ENCODE measurements at regions not wholly inside any gene's neighbourhood (a gene's known extent, or its start where the extent isn't known, plus 50 kb on each side); places are given as distances from the start of the nearest gene placed in this dataset.

GRCh38 chr3:23663246-23663645 is 142.5 kb upstream of the UBE2E1 start:
- Histone ChIP-seq H3K4me1 (ENCODE audit: insufficient read depth, low read length, poor library complexity, severe bottlenecking) (peaks cover 12% of the 10 kb centered on the region), H2AFZ (ENCODE audit: low read length) (no peak overlapping the region), H3K27me3 (ENCODE audit: insufficient read depth, low read length, poor library complexity, severe bottlenecking) (no peaks in the 10 kb centered on the region)

DNA sequence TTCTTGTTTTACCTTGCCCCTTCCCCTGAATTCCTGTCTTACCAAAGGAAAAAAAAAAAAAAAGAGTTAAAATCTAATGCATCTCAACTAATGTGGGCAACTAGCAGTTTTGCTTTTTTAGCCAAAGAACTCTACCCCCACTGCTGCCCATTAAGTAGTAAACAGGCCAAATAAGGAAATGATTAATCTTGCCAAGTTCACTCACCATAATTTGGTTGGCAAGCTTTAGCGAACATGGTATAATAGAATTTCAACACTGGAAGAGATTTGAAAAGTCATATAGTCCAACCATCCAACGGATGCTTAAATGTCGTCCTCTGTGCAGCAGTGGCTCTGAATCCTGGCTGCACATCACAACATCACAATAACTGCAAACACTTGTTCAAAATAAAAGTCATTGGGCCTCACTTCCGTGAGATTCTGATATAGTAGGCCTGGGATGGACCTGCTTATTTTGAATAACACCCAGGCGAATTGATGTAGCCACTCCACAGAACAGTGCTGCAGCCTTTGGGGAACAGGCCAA is 142.0 kb upstream of the UBE2E1 start:
- H3K9me2 ChIP-seq (replicated peaks; ENCODE audit: low read depth, low read length) = no peaks in the 10 kb centered on the region
- peaks cover 12% of the 10 kb centered on the region for H3K4me1 ChIP-seq (ENCODE audit: insufficient read depth, low read length, poor library complexity, severe bottlenecking)
- no peaks in the 10 kb centered on the region for H3K27me3 ChIP-seq (ENCODE audit: insufficient read depth, low read length, poor library complexity, severe bottlenecking)
- no peaks in the 10 kb centered on the region for H3F3A ChIP-seq (ENCODE audit: low read depth)
- H3K9me3 ChIP-seq (ENCODE audit: insufficient read depth, low read depth, low read length) = no peaks in the 10 kb centered on the region
- no peak overlapping the region for H3K4me3 ChIP-seq (ENCODE audit: low read length, poor library complexity, severe bottlenecking)
- no peak overlapping the region for H3K4me2 ChIP-seq (ENCODE audit: low read depth, low read length, poor library complexity, severe bottlenecking)
- H4K20me1 ChIP-seq (ENCODE audit: insufficient read depth, low read length, poor library complexity, severe bottlenecking) = no peaks in the 10 kb centered on the region
- no peaks in the 10 kb centered on the region for H3K79me2 ChIP-seq (ENCODE audit: insufficient read depth, low read length)
- no peak overlapping the region for H2AFZ ChIP-seq (ENCODE audit: low read length)
- no peak for TF ChIP-seq EZH2phosphoT487 (IDR thresholded peaks at IDR 0.05; ENCODE audit: borderline replicate concordance)
- TF ChIP-seq, protein P1, sequence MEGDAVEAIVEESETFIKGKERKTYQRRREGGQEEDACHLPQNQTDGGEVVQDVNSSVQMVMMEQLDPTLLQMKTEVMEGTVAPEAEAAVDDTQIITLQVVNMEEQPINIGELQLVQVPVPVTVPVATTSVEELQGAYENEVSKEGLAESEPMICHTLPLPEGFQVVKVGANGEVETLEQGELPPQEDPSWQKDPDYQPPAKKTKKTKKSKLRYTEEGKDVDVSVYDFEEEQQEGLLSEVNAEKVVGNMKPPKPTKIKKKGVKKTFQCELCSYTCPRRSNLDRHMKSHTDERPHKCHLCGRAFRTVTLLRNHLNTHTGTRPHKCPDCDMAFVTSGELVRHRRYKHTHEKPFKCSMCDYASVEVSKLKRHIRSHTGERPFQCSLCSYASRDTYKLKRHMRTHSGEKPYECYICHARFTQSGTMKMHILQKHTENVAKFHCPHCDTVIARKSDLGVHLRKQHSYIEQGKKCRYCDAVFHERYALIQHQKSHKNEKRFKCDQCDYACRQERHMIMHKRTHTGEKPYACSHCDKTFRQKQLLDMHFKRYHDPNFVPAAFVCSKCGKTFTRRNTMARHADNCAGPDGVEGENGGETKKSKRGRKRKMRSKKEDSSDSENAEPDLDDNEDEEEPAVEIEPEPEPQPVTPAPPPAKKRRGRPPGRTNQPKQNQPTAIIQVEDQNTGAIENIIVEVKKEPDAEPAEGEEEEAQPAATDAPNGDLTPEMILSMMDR (conservative IDR thresholded peaks at IDR 0.05; ENCODE audit: low read length) = no peak
- H3K36me3 ChIP-seq (ENCODE audit: insufficient read depth, low read length) = no peaks in the 10 kb centered on the region
- H3K9ac ChIP-seq (ENCODE audit: low read depth, low read length, poor library complexity, severe bottlenecking) = no peak overlapping the region

More at GRCh38 chr3:23663246-23663645, 142.5 kb upstream of the UBE2E1 start:
- TF ChIP-seq EZH2phosphoT487 (IDR thresholded peaks at IDR 0.05; ENCODE audit: borderline replicate concordance) = no peak
- TF ChIP-seq, protein P1 (conservative IDR thresholded peaks at IDR 0.05; ENCODE audit: low read length) = no peak
- no peaks in the 10 kb centered on the region for H3F3A ChIP-seq (ENCODE audit: low read depth)
- no peaks in the 10 kb centered on the region for H4K20me1 ChIP-seq (ENCODE audit: insufficient read depth, low read length, poor library complexity, severe bottlenecking)
- H3K9me2 ChIP-seq (replicated peaks; ENCODE audit: low read depth, low read length) = no peaks in the 10 kb centered on the region
- H3K36me3 ChIP-seq (ENCODE audit: insufficient read depth, low read length) = no peaks in the 10 kb centered on the region
- H3K9me3 ChIP-seq (ENCODE audit: insufficient read depth, low read depth, low read length) = no peaks in the 10 kb centered on the region
- no peaks in the 10 kb centered on the region for H3K79me2 ChIP-seq (ENCODE audit: insufficient read depth, low read length)
- H3K4me2 ChIP-seq (ENCODE audit: low read depth, low read length, poor library complexity, severe bottlenecking) = no peak overlapping the region
- no peak overlapping the region for H3K4me3 ChIP-seq (ENCODE audit: low read length, poor library complexity, severe bottlenecking)
- no peak overlapping the region for H3K9ac ChIP-seq (ENCODE audit: low read depth, low read length, poor library complexity, severe bottlenecking)

- Histone ChIP-seq H3K36me3 (ENCODE audit: insufficient read depth, low read length) (no peaks in the 10 kb centered on the region), H4K20me1 (ENCODE audit: insufficient read depth, low read length, poor library complexity, severe bottlenecking) (no peaks in the 10 kb centered on the region), H3K9me2 (replicated peaks; ENCODE audit: low read depth, low read length) (no peaks in the 10 kb centered on the region), H3K27me3 (ENCODE audit: insufficient read depth, low read length, poor library complexity, severe bottlenecking) (no peaks in the 10 kb centered on the region), H3F3A (ENCODE audit: low read depth) (no peaks in the 10 kb centered on the region), H3K4me2 (ENCODE audit: low read depth, low read length, poor library complexity, severe bottlenecking) (no peak overlapping the region), H3K9me3 (ENCODE audit: insufficient read depth, low read depth, low read length) (no peaks in the 10 kb centered on the region), H3K4me3 (ENCODE audit: low read length, poor library complexity, severe bottlenecking) (no peak overlapping the region), H3K4me1 (ENCODE audit: insufficient read depth, low read length, poor library complexity, severe bottlenecking) (peaks cover 12% of the 10 kb centered on the region), H2AFZ (ENCODE audit: low read length) (no peak overlapping the region), H3K79me2 (ENCODE audit: insufficient read depth, low read length) (no peaks in the 10 kb centered on the region), H3K9ac (ENCODE audit: low read depth, low read length, poor library complexity, severe bottlenecking) (no peak overlapping the region)
- TF ChIP-seq EZH2phosphoT487 (IDR thresholded peaks at IDR 0.05; ENCODE audit: borderline replicate concordance) = no peak
- TF ChIP-seq, protein P1 (conservative IDR thresholded peaks at IDR 0.05; ENCODE audit: low read length) = no peak
Measured at GRCh38 chr3:23664459-23664858, 141.3 kb upstream of the UBE2E1 start.

Measured in Loucy (cell line).